Activated CD4-positive, alpha-beta T cell treated with anti-CD3 and anti-CD28 coated beads, Interleukin-2, Interleukin-6, amounts not matched to agents 100 ng/mL and 50 ng/mL, durations not matched to agents 16 hours and 8 hours (primary cell): ENCODE measurements at regions not wholly inside any gene's neighbourhood (a gene's known extent, or its start where the extent isn't known, plus 50 kb on each side); places are given as distances from the start of the nearest gene placed in this dataset.
"Not testable (repeated sequence)": the region's sequence is repeated elsewhere in the genome, so short reads cannot be mapped to it uniquely, and the experiment has no call there.

ENCODE experiments used
- DNase-seq: peaks from one replicate; pipeline ENCODE4 v3.0.0-alpha.2; 2020

GRCh38 chr1:5156416-5157120 is 502.2 kb downstream of the AJAP1 start:
- DNase-seq, result no peak

GRCh38 chr1:5151511-5151910 is 497.1 kb downstream of the AJAP1 start:
- no peak for DNase-seq

GRCh38 chr1:5150191-5150590 is 495.8 kb downstream of the AJAP1 start:
- no peak for DNase-seq

- DNase-seq, result no peak
These were observed 493.4 kb downstream of the AJAP1 start for GRCh38 chr1:5147806-5148205.

- DNase-seq, result peak; percentile 49
These were observed 488.0 kb downstream of the AJAP1 start for GRCh38 chr1:5142389-5142788.

- DNase-seq, result no peak
These were observed 487.3 kb downstream of the AJAP1 start for GRCh38 chr1:5141750-5142149.

GRCh38 chr1:5140962-5141361 is 486.6 kb downstream of the AJAP1 start:
- DNase-seq, result no peak

- DNase-seq, result no peak
These were observed 485.7 kb downstream of the AJAP1 start for GRCh38 chr1:5140136-5140535.

- DNase-seq, result no peak
These were observed 475.4 kb downstream of the AJAP1 start for GRCh38 chr1:5129746-5130355.

GRCh38 chr1:5125208-5125607 is 470.8 kb downstream of the AJAP1 start:
- peak; percentile 16 for DNase-seq

GRCh38 chr1:5120559-5120958 is 466.1 kb downstream of the AJAP1 start:
- DNase-seq, result no peak

GRCh38 chr1:5119366-5120234 is 465.2 kb downstream of the AJAP1 start:
- DNase-seq, result no peak

- DNase-seq, result not testable (repeated sequence)
These were observed 464.4 kb downstream of the AJAP1 start for GRCh38 chr1:5118771-5119170.

GRCh38 chr1:5118292-5118691 is 463.9 kb downstream of the AJAP1 start:
- DNase-seq, result not testable (repeated sequence)

GRCh38 chr1:5111581-5111980 is 457.2 kb downstream of the AJAP1 start:
- DNase-seq, result no peak

GRCh38 chr1:5110508-5110907 is 456.1 kb downstream of the AJAP1 start:
- no peak for DNase-seq

- DNase-seq, result no peak
These were observed 455.2 kb downstream of the AJAP1 start for GRCh38 chr1:5109633-5110032.

- no peak for DNase-seq
These were observed 454.3 kb downstream of the AJAP1 start for GRCh38 chr1:5108740-5109139.

- no peak for DNase-seq
These were observed 451.3 kb downstream of the AJAP1 start for GRCh38 chr1:5105744-5106143.

- DNase-seq, result no peak
These were observed 445.1 kb downstream of the AJAP1 start for GRCh38 chr1:5099558-5099957.

GRCh38 chr1:5098981-5099385 is 444.6 kb downstream of the AJAP1 start:
- DNase-seq, result no peak

- DNase-seq, result no peak
These were observed 438.6 kb downstream of the AJAP1 start for GRCh38 chr1:5093042-5093441.

- no peak for DNase-seq
These were observed 430.3 kb downstream of the AJAP1 start for GRCh38 chr1:5084676-5085075.

- no peak for DNase-seq
These were observed 412.8 kb downstream of the AJAP1 start for GRCh38 chr1:5067246-5067645.
